GM21576 (cell line): ENCODE measurements at regions not wholly inside any gene's neighbourhood (a gene's known extent, or its start where the extent isn't known, plus 50 kb on each side); places are given as distances from the start of the nearest gene placed in this dataset.

Experiments used
- ATAC-seq: cut with Tn5 transposase; IDR thresholded peaks from one replicate; pipeline ENCODE4 v1.9.1; 2021; ENCODE audit warnings: mild to moderate bottlenecking, moderate library complexity; ENCODE audit not compliant: unreplicated experiment

GRCh38 chr2:212712466-212712865, 173.9 kb upstream of the ERBB4 start:
- ATAC-seq: no peak

- ATAC-seq: no peak
Observed at GRCh38 chr2:212711856-212712255, 173.3 kb upstream of the ERBB4 start.

GRCh38 chr2:212709280-212709679, 170.7 kb upstream of the ERBB4 start:
- no peak for ATAC-seq

GRCh38 chr2:212708355-212708754, 169.8 kb upstream of the ERBB4 start:
- ATAC-seq: no peak

- no peak for ATAC-seq
Observed at GRCh38 chr2:212695426-212695825, 156.8 kb upstream of the ERBB4 start.

GRCh38 chr2:212694398-212694797, 155.8 kb upstream of the ERBB4 start:
- ATAC-seq: no peak

GRCh38 chr2:212692466-212692865, 153.9 kb upstream of the ERBB4 start:
- no peak for ATAC-seq

GRCh38 chr2:212686285-212686895, 147.8 kb upstream of the ERBB4 start:
- ATAC-seq: peak; percentile 58

GRCh38 chr2:212683346-212684097, 144.9 kb upstream of the ERBB4 start:
- no peak for ATAC-seq

- ATAC-seq: no peak
Observed at GRCh38 chr2:212682937-212683336, 144.3 kb upstream of the ERBB4 start.

- ATAC-seq: no peak
Observed at GRCh38 chr2:212677466-212677865, 138.9 kb upstream of the ERBB4 start.

- ATAC-seq: no peak
Observed at GRCh38 chr2:212672186-212672585, 133.6 kb upstream of the ERBB4 start.

- ATAC-seq: no peak
Observed at GRCh38 chr2:212669761-212670160, 131.2 kb upstream of the ERBB4 start.

- no peak for ATAC-seq
Observed at GRCh38 chr2:212667751-212668316, 129.2 kb upstream of the ERBB4 start.

- ATAC-seq: no peak
Observed at GRCh38 chr2:212665948-212666347, 127.3 kb upstream of the ERBB4 start.

GRCh38 chr2:212659441-212659840, 120.8 kb upstream of the ERBB4 start:
- no peak for ATAC-seq

GRCh38 chr2:212649646-212650045, 111.0 kb upstream of the ERBB4 start:
- no peak for ATAC-seq

- ATAC-seq: no peak
Observed at GRCh38 chr2:212646698-212647366, 108.2 kb upstream of the ERBB4 start.

- ATAC-seq: no peak
Observed at GRCh38 chr2:212644195-212644837, 105.7 kb upstream of the ERBB4 start.

GRCh38 chr2:212640428-212640827, 101.8 kb upstream of the ERBB4 start:
- ATAC-seq: no peak

- no peak for ATAC-seq
Observed at GRCh38 chr2:212638694-212639093, 100.1 kb upstream of the ERBB4 start.
